ENCODE measurements at regions not wholly inside any gene's neighbourhood (a gene's known extent, or its start where the extent isn't known, plus 50 kb on each side); places are given as distances from the start of the nearest gene placed in this dataset.

- H3K4me3 ChIP-seq: no peak overlapping the region
- no peaks in the 10 kb centered on the region for H3K4me1 ChIP-seq
- H3K27me3 ChIP-seq: no peaks in the 10 kb centered on the region
- H3K9me3 ChIP-seq: peaks cover 0 to 6% of the 10 kb centered on the region in 2 donors
- H3K36me3 ChIP-seq: no peaks in the 10 kb centered on the region
- no peak overlapping the region for H3K27ac ChIP-seq
- intact Hi-C loops (cut with DNase I; ENCODE audit: low total_unique reads): no loop called here
- TF ChIP-seq POLR2A (IDR thresholded peaks at IDR 0.05): no peak
- TF ChIP-seq POLR2AphosphoS5 (IDR thresholded peaks at IDR 0.05): no peak
- TF ChIP-seq CTCF (IDR thresholded peaks at IDR 0.05): no peak
- no peak for DNase-seq (ENCODE audit: low spot score in 2 of 2)
Observed at GRCh38 chr16:6076631-6077030, 979.0 kb upstream of the EEF2KMT start.

- no peak overlapping the region for H3K4me3 ChIP-seq
- no peaks in the 10 kb centered on the region for H3K27me3 ChIP-seq
- TF ChIP-seq CTCF (IDR thresholded peaks at IDR 0.05) (no peak), POLR2A (IDR thresholded peaks at IDR 0.05) (no peak), POLR2AphosphoS5 (IDR thresholded peaks at IDR 0.05) (no peak)
- no peak for DNase-seq (ENCODE audit: low spot score in 2 of 2)
- no peaks in the 10 kb centered on the region for H3K36me3 ChIP-seq
- H3K27ac ChIP-seq: no peak overlapping the region
- no peaks in the 10 kb centered on the region for H3K4me1 ChIP-seq
- intact Hi-C loops (cut with DNase I; ENCODE audit: low total_unique reads): no loop called here
- H3K9me3 ChIP-seq: peaks cover 0 to 6% of the 10 kb centered on the region in 2 donors
Observed at GRCh38 chr16:6068063-6068462, 970.5 kb upstream of the EEF2KMT start.

DNA sequence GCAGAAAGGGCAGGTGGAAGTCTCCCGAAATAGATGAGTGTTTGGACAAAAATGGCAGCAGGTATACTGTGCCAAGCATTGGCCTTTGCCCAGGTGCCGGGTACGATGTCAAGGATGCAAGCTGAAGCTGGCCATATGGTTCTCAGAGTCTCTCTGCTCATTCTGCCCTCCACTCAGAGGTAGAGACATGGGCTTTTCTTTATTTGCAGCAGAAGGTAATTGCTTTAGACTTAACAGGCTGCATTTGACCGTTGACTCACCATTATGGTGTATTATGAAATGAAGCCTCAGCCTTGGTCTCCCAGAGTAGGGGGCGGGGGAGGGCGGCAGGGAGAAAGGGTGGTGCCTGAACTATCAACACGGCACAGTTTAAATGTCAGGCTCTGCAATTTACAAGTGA, 969.1 kb upstream of the EEF2KMT start:
- H3K27ac ChIP-seq: no peak overlapping the region
- peaks cover 0 to under 1% of the 10 kb centered on the region in 2 donors for H3K9me3 ChIP-seq
- no peaks in the 10 kb centered on the region for H3K36me3 ChIP-seq
- TF ChIP-seq CTCF (IDR thresholded peaks at IDR 0.05) (no peak), POLR2AphosphoS5 (IDR thresholded peaks at IDR 0.05) (no peak), POLR2A (IDR thresholded peaks at IDR 0.05) (no peak)
- no peak for DNase-seq (ENCODE audit: low spot score in 2 of 2)
- intact Hi-C loops (cut with DNase I; ENCODE audit: low total_unique reads): no loop called here
- no peaks in the 10 kb centered on the region for H3K4me1 ChIP-seq
- no peaks in the 10 kb centered on the region for H3K27me3 ChIP-seq
- H3K4me3 ChIP-seq: no peak overlapping the region

DNA sequence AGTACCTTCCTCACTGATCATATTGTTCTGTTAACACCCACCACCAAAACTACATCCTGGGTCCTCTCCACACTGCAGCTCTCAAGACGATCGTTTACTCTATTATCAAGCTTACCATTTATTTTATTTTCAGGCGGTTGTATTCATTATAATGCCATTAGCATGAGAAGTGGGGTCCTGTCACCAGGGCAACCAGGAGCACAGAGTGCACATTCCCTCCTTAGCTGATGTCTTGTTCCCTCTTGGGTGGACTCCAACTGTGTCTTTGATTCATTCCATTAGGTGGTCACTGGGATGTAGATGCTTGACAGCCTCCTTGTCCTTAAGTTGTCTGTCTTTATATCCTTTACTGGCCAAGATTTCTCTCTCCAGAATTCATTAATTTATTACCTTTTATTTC, 965.9 kb upstream of the EEF2KMT start:
- Histone ChIP-seq H3K27me3 (no peaks in the 10 kb centered on the region), H3K4me3 (no peak overlapping the region), H3K27ac (no peak overlapping the region), H3K4me1 (no peaks in the 10 kb centered on the region), H3K36me3 (no peaks in the 10 kb centered on the region), H3K9me3 (no peaks in the 10 kb centered on the region)
- TF ChIP-seq POLR2A (IDR thresholded peaks at IDR 0.05) (no peak), POLR2AphosphoS5 (IDR thresholded peaks at IDR 0.05) (no peak)
- intact Hi-C loops (cut with DNase I; ENCODE audit: low total_unique reads): no loop called here
- DNase-seq (ENCODE audit: low spot score in 2 of 2): no peak

- no peaks in the 10 kb centered on the region for H3K36me3 ChIP-seq
- no peaks in the 10 kb centered on the region for H3K27me3 ChIP-seq
- no peak overlapping the region for H3K4me3 ChIP-seq
- H3K27ac ChIP-seq: no peak overlapping the region
- intact Hi-C loops (cut with DNase I; ENCODE audit: low total_unique reads): no loop called here
- H3K4me1 ChIP-seq: no peaks in the 10 kb centered on the region
- TF ChIP-seq POLR2A (IDR thresholded peaks at IDR 0.05) (no peak), CTCF (IDR thresholded peaks at IDR 0.05) (no peak), POLR2AphosphoS5 (IDR thresholded peaks at IDR 0.05) (no peak)
- no peaks in the 10 kb centered on the region for H3K9me3 ChIP-seq
- DNase-seq (ENCODE audit: low spot score in 2 of 2): no peak
Observed at GRCh38 chr16:6059671-6060070, 962.1 kb upstream of the EEF2KMT start.

DNA sequence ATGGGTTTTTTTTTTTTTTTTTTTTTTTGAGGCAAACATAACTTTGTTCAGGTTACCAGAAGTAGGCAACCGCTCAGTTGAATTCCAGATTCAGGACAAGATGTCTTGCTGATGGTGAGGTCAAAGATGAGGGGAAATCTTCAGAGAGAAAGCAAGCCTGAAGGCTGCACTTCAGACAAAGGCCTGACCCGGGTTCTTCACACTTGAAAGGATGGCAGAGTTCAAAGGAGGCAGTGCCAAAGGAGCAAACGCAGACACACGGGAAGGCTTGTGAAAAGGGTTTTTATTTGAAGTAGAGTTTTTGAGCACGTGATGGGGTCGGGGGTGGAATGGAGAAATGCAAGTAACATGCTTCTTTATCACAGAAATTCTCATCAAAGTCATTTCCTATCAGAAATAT, 960.2 kb upstream of the EEF2KMT start:
- H3K27me3 ChIP-seq: no peaks in the 10 kb centered on the region
- intact Hi-C loops (cut with DNase I; ENCODE audit: low total_unique reads): no loop called here
- no peaks in the 10 kb centered on the region for H3K9me3 ChIP-seq
- H3K27ac ChIP-seq: no peak overlapping the region
- no peak for TF ChIP-seq POLR2A (IDR thresholded peaks at IDR 0.05)
- no peak for TF ChIP-seq POLR2AphosphoS5 (IDR thresholded peaks at IDR 0.05)
- no peak for TF ChIP-seq CTCF (IDR thresholded peaks at IDR 0.05)
- no peak for DNase-seq (ENCODE audit: low spot score in 2 of 2)
- H3K4me3 ChIP-seq: no peak overlapping the region
- H3K4me1 ChIP-seq: no peaks in the 10 kb centered on the region
- no peaks in the 10 kb centered on the region for H3K36me3 ChIP-seq

Data from breast epithelium (tissue), 4 donors.